A673 (cell line): ENCODE measurements at regions not wholly inside any gene's neighbourhood (a gene's known extent, or its start where the extent isn't known, plus 50 kb on each side); places are given as distances from the start of the nearest gene placed in this dataset.

ENCODE experiments used
- BruUV-seq: library from RNA; stranded (reverse); fragments of 400-500 nt; replicated peaks from 2 replicates; lab custom pipeline; 2021; lab: Mats Ljungman, UMichigan
- CTCF ChIA-PET: fragments of 300-600 bp; sonication (Branson Sonifier 250); formaldehyde crosslinking; loops from one replicate; lab custom pipeline; 2022; ENCODE audit warnings: antibody characterized with exemption; lab: Charles Lee
- POLR2A ChIA-PET: fragments of 300-600 bp; sonication (Branson Sonifier 250); formaldehyde crosslinking; loops from one replicate; lab custom pipeline; 2022; ENCODE audit warnings: antibody characterized with exemption; ENCODE audit not compliant: low non-redundant PET; lab: Charles Lee
- DNase-seq: peaks from one replicate; pipeline ENCODE4 v3.0.0-alpha.2; 2015; ENCODE audit warnings: low spot score
- H3K27ac ChIP-seq: fragments of 200-600 bp; sonication (generic); 2 replicates; pipeline ENCODE4 v1.5.1; 2016; ENCODE audit warnings: mixed run types, low read depth, mild to moderate bottlenecking, mixed read lengths, antibody characterized with exemption, low read length; ENCODE audit not compliant: poor library complexity, severe bottlenecking
- H3K27me3 ChIP-seq: fragments of 200-600 bp; sonication (generic); replicated peaks from 2 replicates; pipeline ENCODE4 v1.6.1; 2017; ENCODE audit warnings: mixed run types, low read depth, mild to moderate bottlenecking, mixed read lengths, antibody characterized with exemption, low read length; ENCODE audit not compliant: insufficient read depth, poor library complexity
- H3K36me3 ChIP-seq: fragments of 200-600 bp; sonication (generic); 2 replicates; pipeline ENCODE4 v1.6.1; 2016; ENCODE audit warnings: mixed run types, mild to moderate bottlenecking, mixed read lengths, antibody characterized with exemption, low read length; ENCODE audit not compliant: insufficient read depth, poor library complexity, severe bottlenecking
- H3K4me1 ChIP-seq: fragments of 200-600 bp; sonication (generic); 2 replicates; pipeline ENCODE4 v1.6.1; 2017; ENCODE audit warnings: mixed run types, mild to moderate bottlenecking, mixed read lengths, antibody characterized with exemption, low read length; ENCODE audit not compliant: insufficient read depth, poor library complexity, severe bottlenecking
- H3K4me3 ChIP-seq: fragments of 200-600 bp; sonication (generic); 2 replicates; pipeline ENCODE4 v1.5.1; 2016; ENCODE audit warnings: low read depth, mixed run types, mild to moderate bottlenecking, mixed read lengths, low read length; ENCODE audit not compliant: poor library complexity, severe bottlenecking
- H3K9me3 ChIP-seq: fragments of 200-600 bp; sonication (generic); 2 replicates; pipeline ENCODE4 v1.6.1; 2016; ENCODE audit warnings: mixed run types, low read depth, mild to moderate bottlenecking, mixed read lengths, antibody characterized with exemption, low read length; ENCODE audit not compliant: poor library complexity, severe bottlenecking
- EZH2 ChIP-seq: fragments of 200-600 bp; sonication (generic); IDR thresholded peaks from 2 replicates; pipeline ENCODE4 v1.6.1; 2017; ENCODE audit warnings: borderline replicate concordance, low read depth, mild to moderate bottlenecking, mixed read lengths, antibody characterized with exemption, low read length; ENCODE audit not compliant: poor library complexity, severe bottlenecking
- intact Hi-C: fragments of 100-400 bp; cut with micrococcal nuclease; formaldehyde crosslinking; loops from one replicate; pipeline ENCODE4 v1.10.0; 2022; ENCODE audit not compliant: unreplicated experiment
- TF ChIP-seq, protein P1 (sequence below): fragments of 300-800, 200-600 bp; sonication (generic); conservative IDR thresholded peaks from 2 replicates; pipeline ENCODE4 v1.5.1; 2017; ENCODE audit warnings: low read depth, mild to moderate bottlenecking, antibody characterized with exemption, low read length, moderate library complexity, mixed read lengths

DNA sequence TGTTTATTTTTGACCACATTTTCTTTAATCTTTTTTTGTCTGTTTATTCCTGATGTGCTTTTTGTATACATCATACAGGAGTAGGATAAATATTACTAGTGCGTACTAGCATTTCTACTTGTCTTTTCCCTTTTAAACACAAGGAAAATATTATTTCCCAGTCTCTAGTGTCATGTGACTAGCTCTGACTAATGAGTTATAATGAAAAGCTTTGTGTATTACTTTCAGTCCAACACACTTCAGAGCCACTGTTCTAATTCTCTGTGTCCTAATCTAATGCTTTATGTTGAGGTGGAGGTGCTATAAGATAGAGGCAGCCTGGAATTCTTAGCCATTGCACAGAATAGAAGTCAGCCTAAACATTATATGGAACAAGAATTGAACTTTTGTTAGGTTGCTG lies 65.0 kb upstream of the RAB18 start:
- ChIA-PET CTCF (interaction anchor here (0.6 kb wide), 1 partner anchor 47 kb away, joined by 3 read pairs; no protein-coding TSS in a partner anchor), POLR2A (no interaction called here)
- no peak for TF ChIP-seq EZH2
- TF ChIP-seq, protein P1, sequence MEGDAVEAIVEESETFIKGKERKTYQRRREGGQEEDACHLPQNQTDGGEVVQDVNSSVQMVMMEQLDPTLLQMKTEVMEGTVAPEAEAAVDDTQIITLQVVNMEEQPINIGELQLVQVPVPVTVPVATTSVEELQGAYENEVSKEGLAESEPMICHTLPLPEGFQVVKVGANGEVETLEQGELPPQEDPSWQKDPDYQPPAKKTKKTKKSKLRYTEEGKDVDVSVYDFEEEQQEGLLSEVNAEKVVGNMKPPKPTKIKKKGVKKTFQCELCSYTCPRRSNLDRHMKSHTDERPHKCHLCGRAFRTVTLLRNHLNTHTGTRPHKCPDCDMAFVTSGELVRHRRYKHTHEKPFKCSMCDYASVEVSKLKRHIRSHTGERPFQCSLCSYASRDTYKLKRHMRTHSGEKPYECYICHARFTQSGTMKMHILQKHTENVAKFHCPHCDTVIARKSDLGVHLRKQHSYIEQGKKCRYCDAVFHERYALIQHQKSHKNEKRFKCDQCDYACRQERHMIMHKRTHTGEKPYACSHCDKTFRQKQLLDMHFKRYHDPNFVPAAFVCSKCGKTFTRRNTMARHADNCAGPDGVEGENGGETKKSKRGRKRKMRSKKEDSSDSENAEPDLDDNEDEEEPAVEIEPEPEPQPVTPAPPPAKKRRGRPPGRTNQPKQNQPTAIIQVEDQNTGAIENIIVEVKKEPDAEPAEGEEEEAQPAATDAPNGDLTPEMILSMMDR = no peak
- BruUV-seq = no TSS peak
- Histone ChIP-seq H3K9me3 (no peaks in the 10 kb centered on the region), H3K4me1 (no peaks in the 10 kb centered on the region), H3K27ac (no peak overlapping the region), H3K27me3 (no peaks in the 10 kb centered on the region), H3K4me3 (no peak overlapping the region), H3K36me3 (no peaks in the 10 kb centered on the region)
- DNase-seq = no peak
- intact Hi-C loops = no loop called here

DNA sequence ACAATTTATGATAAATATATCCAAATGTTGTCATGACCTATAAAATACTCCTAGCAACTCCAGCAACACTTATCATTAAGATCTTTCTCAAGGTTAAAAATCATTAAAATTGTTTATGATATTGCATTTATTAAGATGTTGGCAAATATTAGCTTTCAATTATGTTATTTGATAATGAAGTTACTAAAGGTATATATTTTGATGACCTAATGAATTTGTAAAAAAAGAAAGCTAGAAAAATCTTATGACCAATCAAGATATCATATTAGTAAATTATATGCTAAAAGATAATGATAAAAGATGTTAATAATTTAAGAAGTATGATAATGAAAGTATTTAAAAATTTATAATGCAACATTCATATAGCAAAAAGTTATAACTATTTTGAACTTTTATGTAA lies 66.3 kb upstream of the RAB18 start:
- no peaks in the 10 kb centered on the region for H3K27me3 ChIP-seq
- BruUV-seq = no TSS peak
- intact Hi-C loops = no loop called here
- no peaks in the 10 kb centered on the region for H3K9me3 ChIP-seq
- CTCF ChIA-PET = no interaction called here
- TF ChIP-seq, protein P1 = no peak
- POLR2A ChIA-PET = interaction anchor here (0.6 kb wide), 1 partner anchor 54 kb away, joined by 4 read pairs; no protein-coding TSS in a partner anchor
- H3K4me3 ChIP-seq = no peak overlapping the region
- no peak for DNase-seq
- H3K4me1 ChIP-seq = no peaks in the 10 kb centered on the region
- no peak overlapping the region for H3K27ac ChIP-seq
- H3K36me3 ChIP-seq = no peaks in the 10 kb centered on the region

DNA sequence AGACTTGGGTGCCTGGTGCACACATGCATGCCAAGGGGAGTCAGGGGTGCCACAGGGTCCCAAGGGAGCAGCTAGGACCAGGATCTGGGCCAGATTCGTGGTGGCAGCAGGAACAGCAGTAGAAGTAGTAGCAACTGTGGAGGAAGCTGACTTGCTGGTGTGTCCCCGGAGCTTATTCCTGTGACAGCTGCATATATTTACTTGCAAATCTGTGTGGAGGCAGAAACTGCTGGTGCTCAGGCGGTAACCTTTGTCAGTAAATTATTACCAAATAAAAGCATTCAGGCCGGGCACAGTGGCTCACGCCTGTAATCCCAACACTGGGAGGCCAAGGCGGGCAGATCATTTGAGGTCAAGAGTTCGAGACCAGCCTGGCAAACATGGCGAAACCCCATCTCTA lies 67.4 kb upstream of the RAB18 start:
- Histone ChIP-seq H3K9me3 (no peaks in the 10 kb centered on the region), H3K4me1 (no peaks in the 10 kb centered on the region), H3K27ac (no peak overlapping the region), H3K36me3 (no peaks in the 10 kb centered on the region), H3K4me3 (no peak overlapping the region), H3K27me3 (no peaks in the 10 kb centered on the region)
- POLR2A ChIA-PET = no interaction called here
- CTCF ChIA-PET = no interaction called here
- no peak for DNase-seq
- TF ChIP-seq EZH2 = no peak
- TF ChIP-seq, protein P1 = no peak
- no TSS peak for BruUV-seq
- intact Hi-C loops = no loop called here
